Right ventricle myocardium superior (tissue), 1 donor: ENCODE measurements at regions not wholly inside any gene's neighbourhood (a gene's known extent, or its start where the extent isn't known, plus 50 kb on each side); places are given as distances from the start of the nearest gene placed in this dataset.
"Not testable (repeated sequence)": the region's sequence is repeated elsewhere in the genome, so short reads cannot be mapped to it uniquely, and the experiment has no call there.

Source experiments
- ATAC-seq: fragments of 200-7000 bp; cut with Tn5 transposase; one replicate; pipeline ENCODE4 v1.9.1; 2020; ENCODE audit warnings: mild to moderate bottlenecking; ENCODE audit not compliant: poor library complexity
- DNase-seq: peaks from one replicate; pipeline ENCODE4 v3.0.0-alpha.2; 2020
- intact Hi-C: fragments of 100-400 bp; cut with DNase I; formaldehyde crosslinking; loops from one replicate; pipeline ENCODE4 v1.11.2; 2022
- donor health status: DM: no; HTN: yes; CAD: no; lungs with severe emphysema.

DNA sequence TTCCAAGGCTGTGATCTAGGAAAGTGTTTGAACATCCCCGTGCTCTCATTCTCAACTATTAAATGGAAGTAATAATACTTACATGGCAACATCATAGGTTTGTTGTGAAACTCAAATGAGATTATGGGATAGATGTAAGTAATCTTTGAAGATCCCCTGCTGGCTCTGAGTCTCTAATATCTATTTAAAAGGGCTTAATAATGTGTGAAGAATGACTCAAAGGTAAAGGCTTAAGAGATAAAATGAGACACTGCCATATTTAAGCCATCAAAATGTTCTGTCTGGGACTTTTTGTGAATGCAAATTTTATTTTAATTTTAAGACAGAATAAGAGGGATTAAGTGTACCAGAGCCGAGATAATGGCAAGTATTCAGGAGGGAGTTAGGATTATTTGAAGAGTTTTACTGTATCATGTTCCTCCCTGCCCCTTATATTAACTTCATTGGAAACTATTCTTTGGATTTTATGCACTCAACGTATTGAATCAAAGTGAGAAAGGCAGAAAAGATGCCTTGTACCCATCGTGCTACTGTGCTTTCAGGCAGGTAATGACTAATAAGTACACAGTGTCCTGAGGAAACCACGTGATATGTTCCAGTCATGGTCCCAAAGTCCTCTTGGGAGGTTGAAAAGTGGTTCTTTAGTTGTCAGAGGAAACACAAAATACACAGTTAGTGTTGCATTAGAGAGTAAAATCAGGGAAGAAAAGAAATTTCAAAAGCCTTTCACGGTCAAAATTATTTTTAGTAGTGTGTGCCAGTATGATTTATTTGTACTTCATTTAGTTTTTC lies 192.4 kb downstream of the RBM46 start:
- ATAC-seq (no peak), DNase-seq (no peak)
- intact Hi-C loops, result no loop called here

- intact Hi-C loops, result no loop called here
- ATAC-seq (peak; percentile 68), DNase-seq (no peak)
Measured at GRCh38 chr4:154977228-154977627, 196.2 kb downstream of the RBM46 start.

DNA sequence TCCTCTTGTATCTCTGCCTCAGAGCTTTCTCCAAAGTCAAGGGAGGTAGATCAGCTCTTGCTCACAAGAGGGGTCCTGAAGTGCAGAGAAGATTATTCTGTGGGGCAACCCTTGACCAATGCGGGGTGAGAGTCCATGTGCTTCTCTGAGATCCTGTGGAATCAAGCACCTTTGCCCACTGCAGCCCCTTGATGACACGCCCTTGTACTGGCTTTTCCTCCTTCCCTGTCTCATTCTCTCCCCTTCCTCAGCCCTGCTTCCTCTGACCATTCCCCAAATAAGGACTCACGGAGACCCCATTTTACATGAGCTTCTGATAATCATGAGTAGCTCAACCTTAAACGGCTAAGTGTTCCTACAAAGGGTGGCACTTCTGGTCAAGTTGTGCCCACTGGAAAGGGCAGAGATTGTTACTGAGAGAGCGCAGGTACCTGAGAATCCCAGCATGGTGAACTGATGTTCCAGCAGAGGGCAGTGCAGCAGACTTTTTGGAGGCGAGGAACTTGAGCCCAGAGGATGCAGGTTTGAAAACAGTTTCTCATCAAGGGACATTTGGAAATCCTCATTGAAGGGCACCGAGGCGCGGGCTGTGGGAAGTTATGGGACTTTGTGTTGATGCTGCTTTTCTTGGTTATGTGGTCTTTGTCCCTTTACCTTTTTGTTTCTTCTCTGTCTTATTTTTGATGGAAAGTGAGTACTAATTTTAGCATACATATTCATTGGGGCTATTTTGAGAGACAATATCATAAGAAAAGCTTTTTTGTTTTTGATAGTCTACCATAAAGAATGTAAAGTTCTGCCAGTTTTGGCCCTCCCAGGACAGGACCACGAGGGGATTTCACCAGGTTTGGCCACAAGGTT lies 201.3 kb downstream of the RBM46 start:
- DNase-seq, result peak; percentile 57
- intact Hi-C loops, result no loop called here
- peak; percentile 78 for ATAC-seq

DNA sequence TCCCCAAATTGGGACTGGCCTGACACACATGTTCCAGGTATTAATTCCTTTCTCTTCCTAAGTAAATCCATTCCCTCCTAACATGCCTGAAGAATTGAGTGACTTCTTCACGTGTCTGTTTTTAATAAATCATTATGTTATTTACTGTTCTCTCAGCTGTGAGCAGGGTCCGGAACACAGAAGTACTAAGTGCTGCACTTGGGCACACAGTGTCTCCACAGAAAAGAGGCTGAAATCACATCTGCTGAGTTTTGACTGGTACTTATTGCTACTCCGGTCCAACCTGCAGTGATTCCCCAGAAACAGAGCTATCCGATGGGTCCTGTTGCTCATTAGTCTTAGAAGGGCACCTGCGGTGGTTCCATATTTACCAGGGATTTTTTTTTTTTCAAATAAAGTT lies 202.6 kb downstream of the RBM46 start:
- ATAC-seq (no peak), DNase-seq (no peak)
- intact Hi-C loops, result no loop called here

DNA sequence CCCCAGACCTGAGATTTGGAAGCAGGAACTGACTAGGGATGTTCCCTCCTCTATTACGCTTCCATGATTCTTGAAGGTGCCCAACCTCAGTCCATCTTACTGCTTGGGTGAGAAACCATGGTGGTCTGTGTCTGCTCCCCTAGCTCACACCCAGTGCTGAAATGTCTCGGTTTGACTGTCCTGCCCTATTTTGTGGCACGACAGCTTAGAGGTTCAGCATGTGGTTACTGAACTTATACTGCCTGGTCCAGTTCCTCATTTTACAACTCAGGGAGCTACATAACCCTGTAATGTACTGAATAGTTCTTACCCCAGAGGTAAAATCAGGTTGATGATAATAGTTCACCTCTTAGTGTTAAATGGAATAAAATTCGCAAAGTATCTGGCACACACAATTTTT lies 203.1 kb downstream of the RBM46 start:
- ATAC-seq (no peak), DNase-seq (no peak)
- intact Hi-C loops, result no loop called here

- DNase-seq (no peak), ATAC-seq (no peak)
- intact Hi-C loops, result no loop called here
Measured at GRCh38 chr4:154984616-154985015, 203.5 kb downstream of the RBM46 start.

DNA sequence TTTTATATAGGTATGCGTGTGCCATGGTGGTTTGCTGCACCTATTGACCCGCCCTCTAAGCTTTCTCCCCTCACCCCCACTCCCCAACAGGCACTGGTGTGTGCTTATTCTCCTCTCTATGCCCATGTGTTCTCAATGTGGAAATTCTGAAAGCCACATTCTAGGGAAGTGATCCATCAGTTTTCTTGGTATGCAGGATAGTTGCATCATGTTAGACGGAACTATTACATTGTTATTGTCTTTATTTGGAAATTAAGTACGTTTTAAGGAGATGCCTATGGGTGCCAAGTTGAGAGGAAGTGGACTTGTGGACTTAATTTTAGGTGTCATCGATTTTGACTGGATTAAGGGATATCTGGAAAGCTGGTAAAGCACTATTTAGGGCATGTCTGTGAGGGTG lies 204.6 kb downstream of the RBM46 start:
- ATAC-seq, result no peak
- intact Hi-C loops, result no loop called here
- no peak for DNase-seq

GRCh38 chr4:154988511-154988910 lies 207.4 kb downstream of the RBM46 start:
- DNase-seq (no peak), ATAC-seq (no peak)

DNA sequence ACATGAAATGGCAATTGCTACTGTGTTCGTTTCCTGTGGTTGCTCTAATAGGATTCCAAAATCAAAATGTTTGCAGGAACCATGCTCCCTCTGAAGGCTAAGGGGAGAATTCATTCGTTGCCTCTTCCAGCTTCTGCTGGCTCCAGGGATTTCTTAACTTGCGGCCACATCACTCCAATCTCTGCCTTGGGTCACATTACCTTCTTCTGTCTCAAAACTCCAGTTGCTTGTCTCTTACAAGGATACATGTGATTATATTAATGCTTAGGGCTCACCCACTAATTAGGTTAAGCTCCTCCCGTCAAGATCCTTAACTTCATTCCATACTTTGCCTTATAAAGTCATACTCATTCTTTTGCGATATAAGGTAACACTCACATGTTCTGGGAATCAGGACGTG lies 208.4 kb downstream of the RBM46 start:
- intact Hi-C loops, result no loop called here
- ATAC-seq (no peak), DNase-seq (no peak)

More at GRCh38 chr4:154988511-154988910, 207.4 kb downstream of the RBM46 start:
- intact Hi-C loops, result no loop called here

- ATAC-seq, intact Hi-C loops: not testable (repeated sequence)
Measured at GRCh38 chr4:154997866-154998265, 210.6 kb upstream of the NPY2R start.

DNA sequence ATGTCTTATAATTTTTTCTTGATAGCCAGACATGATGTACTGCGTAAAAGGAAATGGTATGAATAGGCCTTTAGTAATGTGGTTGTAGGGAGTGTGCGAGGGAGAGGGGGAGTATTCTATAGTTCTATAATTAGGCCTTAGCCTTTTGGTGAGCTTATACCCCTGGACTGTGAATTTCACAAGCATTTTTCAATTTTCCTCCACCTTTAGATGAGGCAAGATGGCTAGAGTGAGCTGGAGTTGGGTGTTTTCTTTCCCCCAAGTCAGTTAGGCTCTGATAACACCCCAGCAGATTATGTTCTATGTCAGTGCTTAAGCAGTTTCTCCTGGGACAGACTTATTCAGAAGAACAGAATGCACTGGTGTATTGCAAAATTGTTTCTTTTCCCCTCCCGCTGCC lies 210.2 kb upstream of the NPY2R start:
- intact Hi-C loops, result no loop called here
- DNase-seq, result no peak
- no peak for ATAC-seq

More at GRCh38 chr4:154997866-154998265, 210.6 kb upstream of the NPY2R start:
- not testable (repeated sequence) for DNase-seq

- intact Hi-C loops, result no loop called here
- no peak for ATAC-seq
- no peak for DNase-seq
Measured at GRCh38 chr4:154998773-154999172, 209.7 kb upstream of the NPY2R start.

DNA sequence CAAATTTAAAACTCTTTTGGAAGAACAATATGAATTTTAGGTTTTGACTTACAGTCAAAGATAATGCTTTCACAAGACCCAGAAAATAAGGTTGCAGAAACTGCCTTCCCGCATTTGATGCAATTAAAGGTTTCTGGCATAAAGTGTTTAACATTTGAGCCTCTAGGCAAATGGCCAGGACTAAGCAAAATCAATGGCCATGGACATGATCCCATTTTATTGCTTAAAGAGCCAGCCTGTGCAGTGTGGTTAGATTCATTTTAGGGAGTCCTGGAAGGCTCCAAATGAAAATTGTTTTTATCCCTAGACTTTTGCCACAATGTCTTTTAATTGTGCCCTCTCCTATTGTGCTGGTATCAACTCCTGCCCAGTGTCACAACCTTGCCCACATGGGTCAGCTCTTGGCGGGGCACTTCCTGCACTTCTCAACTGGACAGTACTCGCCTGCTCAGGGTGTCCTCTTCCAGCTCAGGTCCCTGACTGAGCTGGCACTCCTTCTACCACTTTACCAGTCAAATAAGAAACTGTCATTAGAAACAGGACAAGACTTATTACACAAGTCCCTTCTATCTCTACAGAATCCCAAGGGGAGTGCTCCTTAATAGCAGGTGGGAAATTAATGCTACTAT lies 208.4 kb upstream of the NPY2R start:
- DNase-seq (no peak), ATAC-seq (no peak)
- intact Hi-C loops, result no loop called here

- DNase-seq, result no peak
- ATAC-seq, result no peak
- intact Hi-C loops, result no loop called here
Measured at GRCh38 chr4:155001251-155001650, 207.2 kb upstream of the NPY2R start.

DNA sequence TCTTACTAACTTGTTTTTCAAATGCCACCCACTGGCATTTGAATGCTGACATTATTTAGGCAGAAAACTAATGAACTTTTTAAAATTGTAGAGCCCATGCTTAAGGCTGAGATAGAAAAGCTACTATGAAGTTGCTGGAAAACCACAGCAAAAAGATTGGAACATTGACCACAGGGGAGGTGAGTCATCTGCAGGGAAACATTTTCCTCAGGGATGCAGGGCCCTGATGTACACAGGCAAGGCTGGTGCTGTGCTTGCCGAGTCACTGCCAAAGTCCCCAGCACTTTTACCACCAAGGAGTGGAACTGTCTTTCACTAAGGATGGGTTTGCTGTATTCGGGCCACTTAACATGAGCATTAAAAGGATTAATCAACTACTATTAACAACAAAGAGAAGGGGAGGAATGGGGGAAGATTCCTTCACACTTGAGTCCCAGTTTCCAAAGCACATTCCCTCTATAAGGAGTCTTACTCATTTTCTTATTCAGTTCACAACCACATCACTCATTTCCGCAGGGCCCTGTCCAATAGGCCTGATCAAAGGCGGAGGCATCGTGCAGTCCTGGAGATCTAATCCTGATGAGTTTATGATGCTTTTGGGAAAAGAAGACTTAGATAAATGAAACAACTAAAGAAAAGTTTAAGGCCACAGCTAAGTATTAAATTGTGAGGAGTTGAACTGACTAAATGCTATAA lies 202.9 kb upstream of the NPY2R start:
- no peak for DNase-seq
- intact Hi-C loops, result no loop called here
- no peak for ATAC-seq

DNA sequence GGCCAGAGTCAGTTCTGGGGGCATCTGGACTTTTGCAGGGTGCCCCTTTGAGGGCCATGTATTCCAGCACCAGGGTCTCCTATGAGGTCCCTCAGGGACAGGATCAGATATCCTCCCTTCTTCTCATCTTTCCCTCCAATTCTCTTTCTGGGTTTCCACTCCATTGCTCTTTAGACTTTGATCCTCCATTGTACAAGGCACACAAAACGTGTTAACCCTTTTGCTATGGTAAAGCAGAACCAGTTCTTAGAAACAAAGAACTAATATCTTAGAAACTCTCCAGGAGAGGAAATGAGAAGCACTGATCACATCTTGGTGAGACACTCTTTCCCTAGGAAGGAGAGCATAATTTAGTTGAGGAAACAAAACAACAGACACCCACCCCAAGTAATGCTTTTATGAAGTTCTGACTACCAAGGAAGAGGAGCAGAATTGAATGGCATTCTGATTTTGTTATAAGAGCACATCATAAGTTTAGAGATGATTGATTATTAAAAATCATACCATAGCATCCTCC lies 200.7 kb upstream of the NPY2R start:
- ATAC-seq, result no peak
- intact Hi-C loops, result no loop called here
- no peak for DNase-seq

- intact Hi-C loops, result no loop called here
- ATAC-seq (no peak), DNase-seq (no peak)
Measured at GRCh38 chr4:155008389-155008788, 200.0 kb upstream of the NPY2R start.

DNA sequence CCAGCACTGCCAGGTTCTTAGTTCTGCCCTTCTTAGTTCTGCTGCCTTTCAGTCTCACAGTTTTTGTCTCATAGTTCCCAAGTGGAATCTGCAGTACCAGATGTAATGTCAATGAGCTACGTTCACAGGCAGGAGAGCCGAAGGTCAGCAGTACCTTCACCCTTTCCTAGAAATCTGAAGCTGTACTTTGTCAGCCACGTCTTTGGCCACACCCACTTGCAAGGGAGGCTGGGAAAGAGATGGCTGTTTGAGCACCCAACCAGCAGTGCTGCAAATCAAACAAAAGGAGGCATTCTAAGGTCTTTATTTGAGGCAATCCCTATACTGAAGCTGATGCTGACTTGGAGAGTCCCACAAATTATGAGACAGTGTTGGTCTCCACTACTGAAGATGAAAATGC lies 199.1 kb upstream of the NPY2R start:
- DNase-seq, result no peak
- no peak for ATAC-seq
- intact Hi-C loops, result no loop called here

DNA sequence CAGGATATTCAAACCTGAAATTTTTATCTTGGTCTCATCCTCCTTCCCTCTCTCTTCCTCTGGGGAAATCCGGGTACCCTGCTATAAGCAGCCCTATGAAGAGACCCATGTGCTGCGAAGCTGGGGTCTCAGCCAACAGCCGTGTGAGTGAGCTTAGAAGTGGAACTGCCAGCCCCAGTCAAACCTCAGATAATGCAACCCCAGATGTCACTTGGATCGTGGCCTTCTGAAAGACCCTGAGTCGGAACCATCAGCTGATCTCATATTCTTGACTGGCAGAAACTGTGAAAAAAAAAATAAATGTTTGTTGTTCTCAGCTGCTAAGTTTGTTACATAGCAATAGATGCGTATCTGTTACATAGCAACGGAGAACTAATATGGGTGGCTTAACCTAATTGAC lies 198.1 kb upstream of the NPY2R start:
- intact Hi-C loops, result no loop called here
- no peak for ATAC-seq
- no peak for DNase-seq
